GM23338 (cell line): ENCODE measurements at regions not wholly inside any gene's neighbourhood (a gene's known extent, or its start where the extent isn't known, plus 50 kb on each side); places are given as distances from the start of the nearest gene placed in this dataset.

Experiments
- ATAC-seq: fragments of 200-7000 bp; cut with Tn5 transposase; 3 replicates; pipeline ENCODE4 v1.9.1; 2020
- DNase-seq: peaks from one replicate; pipeline ENCODE4 v3.0.0-alpha.2; 2015; ENCODE audit warnings: low spot score
- H2AFZ ChIP-seq: fragments of 200-600 bp; sonication (generic); 2 replicates; pipeline ENCODE4 v1.8.0; 2016; ENCODE audit warnings: antibody characterized with exemption, mild to moderate bottlenecking, moderate library complexity
- H3F3A ChIP-seq: fragments of 200-600 bp; sonication (generic); replicated peaks from 2 replicates; pipeline ENCODE4 v1.8.0; 2017; ENCODE audit warnings: antibody characterized with exemption, mixed run types, low read depth
- H3K27ac ChIP-seq: fragments of 200-600 bp; sonication (generic); 2 replicates; pipeline ENCODE4 v1.6.1; 2016; ENCODE audit warnings: low read depth
- H3K27me3 ChIP-seq: fragments of 200-600 bp; sonication (generic); 2 replicates; pipeline ENCODE4 v1.8.0; 2016; ENCODE audit warnings: mild to moderate bottlenecking, mixed run types, moderate library complexity; ENCODE audit not compliant: insufficient read depth
- H3K36me3 ChIP-seq: fragments of 200-600 bp; sonication (generic); 2 replicates; pipeline ENCODE4 v1.8.0; 2016; ENCODE audit warnings: mild to moderate bottlenecking; ENCODE audit not compliant: insufficient read depth
- H3K4me1 ChIP-seq: fragments of 200-600 bp; sonication (generic); 2 replicates; pipeline ENCODE4 v1.8.0; 2016; ENCODE audit warnings: mild to moderate bottlenecking, moderate library complexity; ENCODE audit not compliant: insufficient read depth
- H3K4me2 ChIP-seq: fragments of 200-600 bp; sonication (generic); 2 replicates; pipeline ENCODE4 v1.7.1; 2017; ENCODE audit warnings: mixed run types
- H3K4me3 ChIP-seq: fragments of 200-600 bp; sonication (generic); 2 replicates; pipeline ENCODE4 v1.6.1; 2016; ENCODE audit warnings: mixed run types
- H3K79me2 ChIP-seq: fragments of 200-600 bp; sonication (generic); replicated peaks from 2 replicates; pipeline ENCODE4 v1.8.0; 2017; ENCODE audit warnings: mild to moderate bottlenecking; ENCODE audit not compliant: insufficient read depth
- H3K9me2 ChIP-seq: fragments of 200-600 bp; sonication (generic); 2 replicates; pipeline ENCODE4 v1.8.0; 2017; ENCODE audit not compliant: insufficient read depth
- H4K20me1 ChIP-seq: fragments of 200-600 bp; sonication (generic); replicated peaks from 2 replicates; pipeline ENCODE4 v1.8.0; 2017; ENCODE audit warnings: mild to moderate bottlenecking; ENCODE audit not compliant: insufficient read depth
- H3K27ac Mint-ChIP-seq: 2 replicates; pipeline ENCODE4 v1.8.0; 2020; ENCODE audit warnings: inconsistent platforms, mild to moderate bottlenecking, moderate library complexity, mixed read lengths
- H3K27me3 Mint-ChIP-seq: 3 replicates; pipeline ENCODE4 v1.8.0; 2022; ENCODE audit warnings: low read depth, mild to moderate bottlenecking, moderate library complexity, mixed read lengths, inconsistent platforms; ENCODE audit not compliant: insufficient read depth, poor library complexity
- H3K36me3 Mint-ChIP-seq: 3 replicates; pipeline ENCODE4 v1.8.0; 2021; ENCODE audit warnings: low read depth, mild to moderate bottlenecking, inconsistent platforms, moderate library complexity, mixed read lengths
- H3K4me1 Mint-ChIP-seq: 3 replicates; pipeline ENCODE4 v1.8.0; 2020; ENCODE audit warnings: mild to moderate bottlenecking, inconsistent platforms, mixed read lengths
- H3K4me3 Mint-ChIP-seq: 3 replicates; pipeline ENCODE4 v1.8.0; 2021; ENCODE audit warnings: moderate library complexity, mild to moderate bottlenecking, inconsistent platforms, mixed read lengths
- H3K9me3 Mint-ChIP-seq: 3 replicates; pipeline ENCODE4 v1.8.0; 2020; ENCODE audit warnings: moderate library complexity, mild to moderate bottlenecking, inconsistent platforms, mixed read lengths
- CREB1 ChIP-seq: fragments of 250-450 bp; sonication (Bioruptor Pico); IDR thresholded peaks from 2 replicates; pipeline ENCODE4 v1.5.0; 2020; ENCODE audit warnings: low read depth, mild to moderate bottlenecking, moderate library complexity
- CTCF ChIP-seq, 2 experiments: fragments of 200-600 bp in 1 of 2; sonication (generic) in 1 of 2; conservative IDR thresholded peaks; 2 replicates each; pipeline versions ENCODE4 v1.5.1 to v1.6.1; 2016 to 2017; ENCODE audit warnings: antibody characterized with exemption in 2 of 2, low read depth in 2 of 2, mild to moderate bottlenecking in 2 of 2, moderate library complexity in 1 of 2
- EZH2 ChIP-seq: fragments of 200-600 bp; sonication (generic); IDR thresholded peaks from one replicate; pipeline ENCODE4 v1.8.0; 2017; ENCODE audit warnings: antibody characterized with exemption, mild to moderate bottlenecking, low read depth; ENCODE audit not compliant: unreplicated experiment
- JUNB ChIP-seq: IDR thresholded peaks from one replicate; pipeline ENCODE4 v1.6.1; 2016; ENCODE audit warnings: antibody characterized with exemption; ENCODE audit not compliant: unreplicated experiment
- NANOG ChIP-seq: IDR thresholded peaks from 2 replicates; pipeline ENCODE4 v1.6.1; 2016; ENCODE audit warnings: antibody characterized with exemption, borderline replicate concordance
- STAT1 ChIP-seq: IDR thresholded peaks from one replicate; pipeline ENCODE4 v1.6.1; 2016; ENCODE audit warnings: antibody characterized with exemption; ENCODE audit not compliant: unreplicated experiment
- ZNF114 ChIP-seq: fragments of 250-450 bp; sonication (Bioruptor Pico); IDR thresholded peaks from 2 replicates; pipeline ENCODE4 v1.5.0; 2020; ENCODE audit warnings: mild to moderate bottlenecking, moderate library complexity
- TF ChIP-seq, protein P1 (sequence below): IDR thresholded peaks from one replicate; pipeline ENCODE4 v1.6.1; 2018; ENCODE audit warnings: antibody characterized with exemption; ENCODE audit not compliant: unreplicated experiment

DNA sequence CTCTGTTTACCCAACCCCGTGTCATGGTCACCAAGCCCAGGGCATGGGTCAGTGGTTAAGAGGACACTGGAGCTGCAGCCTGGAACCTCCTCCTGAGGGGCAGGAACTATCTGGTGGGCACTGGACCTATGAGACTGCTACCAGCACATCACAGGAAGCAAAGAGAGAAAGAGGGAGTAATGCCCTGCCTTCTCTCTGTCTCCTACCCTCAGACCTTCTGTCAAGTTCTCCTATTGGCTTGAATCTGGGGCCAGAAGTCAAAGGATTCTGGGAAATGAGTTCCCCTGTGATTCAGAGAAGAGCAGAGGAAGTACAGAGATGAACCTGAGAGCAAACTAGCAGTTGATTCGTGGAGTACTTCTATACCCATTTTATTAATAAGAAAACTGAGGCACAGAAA lies 123.0 kb upstream of the GNAO1 start:
- Mint-ChIP-seq H3K27ac (no peak overlapping the region), H3K4me1 (peaks cover 4% of the 10 kb centered on the region)
- no peak for ATAC-seq

GRCh38 chr16:56067406-56067805 lies 123.9 kb upstream of the GNAO1 start:
- ATAC-seq (no peak), DNase-seq (no peak)
- Histone ChIP-seq H3K4me2 (no peak overlapping the region), H3K4me3 (no peak overlapping the region), H2AFZ (no peak overlapping the region), H3K9me2 (peaks cover 9% of the 10 kb centered on the region; the same call in 1 of the 2 replicates), H4K20me1 (no peaks in the 10 kb centered on the region), H3K27me3 (no peaks in the 10 kb centered on the region), H3F3A (no peaks in the 10 kb centered on the region), H3K79me2 (no peaks in the 10 kb centered on the region), H3K36me3 (no peaks in the 10 kb centered on the region), H3K27ac (no peak overlapping the region), H3K4me1 (peaks cover 5% of the 10 kb centered on the region; the same call in 1 of the 2 replicates)
- no peak overlapping the region for H3K4me3 Mint-ChIP-seq
- peaks cover 2% of the 10 kb centered on the region for H3K27me3 Mint-ChIP-seq
- no peak for TF ChIP-seq NANOG
- peaks cover 4% of the 10 kb centered on the region for H3K4me1 Mint-ChIP-seq
- no peaks in the 10 kb centered on the region for H3K36me3 Mint-ChIP-seq
- no peak overlapping the region for H3K27ac Mint-ChIP-seq
- no peaks in the 10 kb centered on the region for H3K9me3 Mint-ChIP-seq

More for the DNA sequence above, 123.0 kb upstream of the GNAO1 start:
- Mint-ChIP-seq H3K27me3 (peaks cover 2% of the 10 kb centered on the region), H3K4me3 (no peak overlapping the region), H3K36me3 (no peaks in the 10 kb centered on the region), H3K9me3 (no peaks in the 10 kb centered on the region)
- no peaks in the 10 kb centered on the region for H3K79me2 ChIP-seq
- DNase-seq: no peak
- TF ChIP-seq, protein P1, sequence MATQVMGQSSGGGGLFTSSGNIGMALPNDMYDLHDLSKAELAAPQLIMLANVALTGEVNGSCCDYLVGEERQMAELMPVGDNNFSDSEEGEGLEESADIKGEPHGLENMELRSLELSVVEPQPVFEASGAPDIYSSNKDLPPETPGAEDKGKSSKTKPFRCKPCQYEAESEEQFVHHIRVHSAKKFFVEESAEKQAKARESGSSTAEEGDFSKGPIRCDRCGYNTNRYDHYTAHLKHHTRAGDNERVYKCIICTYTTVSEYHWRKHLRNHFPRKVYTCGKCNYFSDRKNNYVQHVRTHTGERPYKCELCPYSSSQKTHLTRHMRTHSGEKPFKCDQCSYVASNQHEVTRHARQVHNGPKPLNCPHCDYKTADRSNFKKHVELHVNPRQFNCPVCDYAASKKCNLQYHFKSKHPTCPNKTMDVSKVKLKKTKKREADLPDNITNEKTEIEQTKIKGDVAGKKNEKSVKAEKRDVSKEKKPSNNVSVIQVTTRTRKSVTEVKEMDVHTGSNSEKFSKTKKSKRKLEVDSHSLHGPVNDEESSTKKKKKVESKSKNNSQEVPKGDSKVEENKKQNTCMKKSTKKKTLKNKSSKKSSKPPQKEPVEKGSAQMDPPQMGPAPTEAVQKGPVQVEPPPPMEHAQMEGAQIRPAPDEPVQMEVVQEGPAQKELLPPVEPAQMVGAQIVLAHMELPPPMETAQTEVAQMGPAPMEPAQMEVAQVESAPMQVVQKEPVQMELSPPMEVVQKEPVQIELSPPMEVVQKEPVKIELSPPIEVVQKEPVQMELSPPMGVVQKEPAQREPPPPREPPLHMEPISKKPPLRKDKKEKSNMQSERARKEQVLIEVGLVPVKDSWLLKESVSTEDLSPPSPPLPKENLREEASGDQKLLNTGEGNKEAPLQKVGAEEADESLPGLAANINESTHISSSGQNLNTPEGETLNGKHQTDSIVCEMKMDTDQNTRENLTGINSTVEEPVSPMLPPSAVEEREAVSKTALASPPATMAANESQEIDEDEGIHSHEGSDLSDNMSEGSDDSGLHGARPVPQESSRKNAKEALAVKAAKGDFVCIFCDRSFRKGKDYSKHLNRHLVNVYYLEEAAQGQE: no peak
- TF ChIP-seq ZNF114 (CRISPR knock-in tag): no peak
- no peaks in the 10 kb centered on the region for H3F3A ChIP-seq
- peaks cover 5% of the 10 kb centered on the region; the same call in 1 of the 2 replicates for H3K4me1 ChIP-seq
- H3K27me3 ChIP-seq: no peaks in the 10 kb centered on the region
- H3K4me2 ChIP-seq: no peak overlapping the region
- H4K20me1 ChIP-seq: no peaks in the 10 kb centered on the region
- no peak overlapping the region for H2AFZ ChIP-seq
- no peaks in the 10 kb centered on the region for H3K36me3 ChIP-seq
- H3K9me2 ChIP-seq: peaks cover 9% of the 10 kb centered on the region; the same call in 1 of the 2 replicates
- H3K4me3 ChIP-seq: no peak overlapping the region
- H3K27ac ChIP-seq: no peak overlapping the region

DNA sequence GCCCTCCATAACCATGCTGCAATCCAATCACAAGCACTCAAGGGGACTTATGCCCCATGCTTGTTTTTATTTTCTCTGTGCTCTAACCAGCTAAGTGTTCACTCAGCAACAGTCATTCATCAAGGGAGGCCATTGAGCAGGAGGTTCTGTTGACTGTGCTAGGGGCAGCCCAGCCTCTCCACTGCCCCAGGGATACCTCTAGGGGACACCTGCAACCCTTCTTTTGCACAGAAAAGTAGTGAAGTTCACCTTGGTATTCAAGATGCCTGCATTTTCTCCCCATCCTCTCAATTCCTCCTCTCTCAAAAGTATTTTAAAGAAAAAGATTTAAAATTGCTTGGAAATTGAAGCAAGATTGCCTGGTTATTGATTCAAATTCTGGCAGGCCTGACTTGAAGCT lies 124.7 kb upstream of the GNAO1 start:
- no peak for TF ChIP-seq STAT1
- peak in 1 of 2 experiments; percentile 43; a peak in 2 of 4 replicates for TF ChIP-seq CTCF (conservative IDR thresholded peaks at IDR 0.05; ENCODE audit: low read depth in 2 of 2)
- TF ChIP-seq JUNB: no peak
- no peak for TF ChIP-seq CREB1 (CRISPR knock-in tag)
- no peak for TF ChIP-seq EZH2
- H3K4me2 ChIP-seq: no peak overlapping the region
- Mint-ChIP-seq H3K4me3 (no peak overlapping the region), H3K27me3 (peaks cover 2% of the 10 kb centered on the region), H3K36me3 (no peaks in the 10 kb centered on the region), H3K9me3 (no peaks in the 10 kb centered on the region), H3K27ac (no peak overlapping the region), H3K4me1 (peaks cover 4% of the 10 kb centered on the region)
- peak; percentile 9 for DNase-seq
- H3K4me1 ChIP-seq: peaks cover 5% of the 10 kb centered on the region; the same call in 1 of the 2 replicates
- no peak overlapping the region for H2AFZ ChIP-seq
- no peaks in the 10 kb centered on the region for H3K79me2 ChIP-seq
- H3K4me3 ChIP-seq: no peak overlapping the region
- H3K27me3 ChIP-seq: no peaks in the 10 kb centered on the region
- no peaks in the 10 kb centered on the region for H3K36me3 ChIP-seq
- peak; percentile 65 for ATAC-seq
- H3K9me2 ChIP-seq: peaks cover 9% of the 10 kb centered on the region; the same call in 1 of the 2 replicates
- H3K27ac ChIP-seq: no peak overlapping the region
- no peaks in the 10 kb centered on the region for H4K20me1 ChIP-seq
- no peaks in the 10 kb centered on the region for H3F3A ChIP-seq
